CD4-positive, alpha-beta T cell treated with Interleukin-4 for 1 hour (primary cell): ENCODE measurements at regions not wholly inside any gene's neighbourhood (a gene's known extent, or its start where the extent isn't known, plus 50 kb on each side); places are given as distances from the start of the nearest gene placed in this dataset.

Experiments
- DNase-seq, 2 donors: peaks; one replicate each; pipeline ENCODE4 v3.0.0-alpha.2; 2020 to 2022

GRCh38 chr7:114109304-114109703 is 190.5 kb upstream of the PPP1R3A start:
- DNase-seq: no peak

GRCh38 chr7:114108510-114108909 is 189.7 kb upstream of the PPP1R3A start:
- DNase-seq: no peak

GRCh38 chr7:114107522-114107921 is 188.7 kb upstream of the PPP1R3A start:
- no peak for DNase-seq

DNA sequence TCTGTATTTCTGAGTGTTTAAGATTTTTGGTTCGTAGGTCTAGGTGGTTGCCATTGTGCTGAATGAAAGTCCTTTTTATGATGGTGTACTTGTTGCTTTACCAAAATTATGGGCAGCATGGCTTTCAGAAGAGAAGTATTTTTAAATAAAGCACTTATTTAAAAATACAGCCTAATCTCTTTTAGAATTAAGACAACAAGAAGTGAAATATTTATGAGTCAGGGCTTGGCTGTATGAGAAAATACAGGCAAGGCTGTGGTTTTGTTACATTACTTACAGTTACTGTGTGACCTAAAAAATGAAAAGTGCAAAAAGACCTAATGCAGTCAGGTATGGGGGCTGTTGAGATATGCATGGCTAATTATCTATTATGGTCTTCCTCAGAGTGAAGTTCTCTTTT is 185.2 kb upstream of the PPP1R3A start:
- DNase-seq: no peak

DNA sequence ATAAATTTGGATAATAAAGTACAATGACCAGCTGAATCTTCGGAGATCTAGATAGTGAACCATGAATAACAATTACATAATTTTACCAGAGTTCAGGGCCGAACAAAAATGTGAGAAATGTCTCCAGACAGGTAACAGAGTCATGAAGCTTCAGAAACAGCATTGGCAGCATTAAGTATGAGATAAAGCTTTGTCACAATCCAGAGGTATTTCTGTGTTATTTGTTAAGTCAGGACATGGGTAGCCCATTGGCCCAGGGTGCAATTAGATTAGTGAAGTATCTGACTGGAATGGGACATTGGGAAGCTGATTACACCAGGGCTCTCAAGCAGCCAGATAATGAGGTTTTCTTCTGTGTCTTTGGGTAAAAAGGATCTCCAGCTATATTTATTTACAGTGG is 184.2 kb upstream of the PPP1R3A start:
- no peak for DNase-seq

DNA sequence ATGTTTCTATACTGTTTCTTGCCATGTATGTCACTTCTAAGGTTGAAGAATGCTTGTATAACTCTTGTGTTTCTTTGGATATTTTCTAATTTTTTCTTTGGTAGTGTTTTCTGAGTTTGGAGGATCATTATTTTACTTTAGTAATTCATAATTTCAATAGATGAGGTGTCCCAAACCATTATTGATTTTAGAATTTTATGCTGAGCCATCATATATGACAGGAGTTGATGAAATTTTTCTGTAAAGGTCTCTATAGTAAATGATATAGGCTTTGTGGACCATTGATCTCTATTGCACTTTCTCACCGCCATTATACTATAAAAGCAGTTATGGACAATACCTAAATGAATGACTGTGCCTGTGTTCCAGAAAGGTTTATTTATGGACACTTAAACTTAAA is 183.3 kb upstream of the PPP1R3A start:
- DNase-seq: no peak

DNA sequence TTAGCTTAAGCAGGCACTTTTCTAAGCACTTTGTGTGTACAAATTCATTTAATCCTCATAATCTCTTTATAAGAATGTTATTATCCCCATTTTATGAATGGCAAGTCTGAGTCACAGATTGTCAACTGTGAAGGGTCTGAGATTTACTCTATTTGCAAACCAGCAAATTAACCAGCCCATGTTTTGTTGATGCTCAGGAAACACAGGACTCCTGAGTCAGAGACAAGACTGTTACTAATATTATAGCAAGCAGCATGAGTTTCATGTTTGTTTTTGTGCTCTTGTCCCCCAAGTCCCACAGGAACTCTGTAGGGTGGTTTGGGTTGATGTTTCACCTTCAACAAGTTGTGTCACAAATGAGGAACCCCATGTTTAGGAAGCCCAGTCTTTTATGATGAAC is 182.0 kb upstream of the PPP1R3A start:
- no peak for DNase-seq

DNA sequence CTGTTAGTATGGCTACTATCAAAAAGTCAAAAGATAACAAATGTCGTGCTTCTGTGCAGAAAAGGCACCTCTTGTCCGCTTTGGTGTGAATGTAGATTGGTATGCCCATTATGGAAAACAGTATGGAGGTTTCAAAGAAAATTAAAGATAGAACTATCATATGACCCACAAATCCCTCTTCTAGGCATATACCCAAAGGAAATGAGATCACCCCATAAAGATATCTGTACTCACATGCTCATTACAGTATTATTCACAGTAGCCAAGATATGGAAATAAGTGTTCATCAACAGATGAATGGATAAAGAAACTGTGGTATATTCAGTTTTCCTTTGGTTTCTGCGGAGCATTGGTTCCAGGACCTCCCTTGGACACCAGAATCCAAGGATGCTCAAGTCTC is 180.5 kb upstream of the PPP1R3A start:
- no peak for DNase-seq

DNA sequence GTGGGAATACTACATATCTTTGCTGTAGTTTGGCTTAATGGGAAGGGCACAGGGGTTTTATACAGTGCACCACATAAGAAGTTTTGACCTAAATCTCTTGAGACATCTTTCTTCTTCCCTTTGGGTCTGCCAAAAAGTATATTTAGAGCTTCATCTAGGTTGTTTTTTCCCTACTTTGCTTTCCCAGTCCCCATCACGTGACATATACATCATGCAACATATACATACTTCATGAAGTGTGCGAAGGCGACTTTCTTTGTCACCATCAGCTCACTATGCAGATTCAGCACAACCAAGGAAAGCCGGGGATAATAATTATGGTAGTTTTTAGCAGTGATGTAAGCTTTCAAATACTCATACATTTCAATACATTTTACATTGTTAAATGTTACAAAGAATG is 177.1 kb upstream of the PPP1R3A start:
- no peak for DNase-seq

- DNase-seq: no peak
Measured at GRCh38 chr7:114088470-114088940, 169.7 kb upstream of the PPP1R3A start.

DNA sequence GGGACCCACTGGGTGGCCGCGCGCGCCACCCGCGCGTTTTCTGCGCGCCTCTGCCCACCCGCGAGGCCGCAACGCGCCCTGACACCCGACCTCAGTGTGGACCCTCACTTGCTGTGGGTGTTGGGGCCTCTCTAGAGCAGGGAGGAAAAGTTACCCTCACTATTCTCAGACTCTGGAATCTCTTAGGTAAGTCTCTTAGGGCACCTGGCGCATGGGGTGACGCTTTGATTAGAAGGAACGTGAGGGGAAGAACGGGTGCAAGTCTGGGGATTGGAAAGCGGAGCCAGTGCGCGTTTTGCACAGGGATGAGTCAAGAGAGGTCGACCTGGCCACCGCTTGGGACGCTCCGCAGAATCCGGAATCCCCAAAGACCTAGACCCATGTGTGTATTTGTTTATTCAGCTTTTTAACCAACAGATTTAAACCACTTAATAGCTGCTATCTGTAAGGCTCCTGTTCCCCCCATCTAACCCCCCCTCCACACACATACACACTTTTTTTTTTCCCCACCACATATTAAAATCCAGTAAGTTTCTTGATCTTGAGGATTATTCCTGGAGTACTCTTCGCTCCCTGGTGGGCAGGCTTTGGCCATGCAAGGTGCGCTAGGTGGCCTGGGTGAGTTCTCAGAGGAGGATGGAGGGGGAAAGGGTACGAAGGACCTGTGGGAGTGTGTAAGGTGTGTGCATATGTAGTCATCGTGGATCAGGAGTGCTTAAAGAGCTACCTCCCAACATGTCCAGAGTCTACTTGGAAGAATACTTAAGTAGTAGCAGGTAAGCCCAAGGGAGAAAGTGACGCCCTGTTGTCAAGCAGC is 169.1 kb upstream of the PPP1R3A start:
- DNase-seq: no peak

GRCh38 chr7:114086914-114087652 is 168.3 kb upstream of the PPP1R3A start:
- no peak for DNase-seq

DNA sequence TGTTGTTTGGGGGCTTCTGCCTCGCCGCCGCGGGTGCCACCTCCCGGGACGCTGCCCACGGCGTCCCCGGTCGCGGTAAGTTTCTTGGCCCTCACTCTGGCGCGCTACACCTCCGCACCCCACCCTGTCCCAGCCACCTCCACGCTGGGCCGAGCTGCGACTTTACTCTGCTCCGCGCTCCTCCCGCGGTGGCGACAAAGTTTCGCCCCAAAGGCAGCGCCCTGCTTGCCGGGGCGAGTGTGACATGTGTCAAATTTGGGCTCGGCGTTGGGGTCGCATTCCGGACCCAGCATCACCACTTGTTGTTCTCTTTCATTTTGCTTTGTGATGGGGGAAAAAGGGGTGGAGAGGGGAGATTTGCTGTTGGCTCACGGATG is 167.7 kb upstream of the PPP1R3A start:
- DNase-seq: no peak

- peak in 1 of 2 donors; percentile 34 for DNase-seq
Measured at GRCh38 chr7:114085592-114086501, 167.0 kb upstream of the PPP1R3A start.

DNA sequence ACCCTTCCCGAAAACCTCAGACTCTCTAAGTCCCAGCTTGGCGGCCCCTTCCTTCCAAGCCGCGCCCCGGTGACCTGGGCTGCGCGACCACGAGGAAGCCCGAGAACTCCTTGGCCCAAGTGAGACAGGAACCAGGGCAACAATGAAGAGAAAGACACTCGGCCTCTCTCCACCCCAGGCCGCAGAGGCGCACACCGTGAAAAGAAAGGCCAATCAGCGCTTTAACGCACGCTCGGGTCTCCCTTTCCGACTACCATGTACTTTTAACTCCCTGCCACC is 166.4 kb upstream of the PPP1R3A start:
- no peak for DNase-seq

GRCh38 chr7:114084472-114085312 is 165.9 kb upstream of the PPP1R3A start:
- DNase-seq: no peak

DNA sequence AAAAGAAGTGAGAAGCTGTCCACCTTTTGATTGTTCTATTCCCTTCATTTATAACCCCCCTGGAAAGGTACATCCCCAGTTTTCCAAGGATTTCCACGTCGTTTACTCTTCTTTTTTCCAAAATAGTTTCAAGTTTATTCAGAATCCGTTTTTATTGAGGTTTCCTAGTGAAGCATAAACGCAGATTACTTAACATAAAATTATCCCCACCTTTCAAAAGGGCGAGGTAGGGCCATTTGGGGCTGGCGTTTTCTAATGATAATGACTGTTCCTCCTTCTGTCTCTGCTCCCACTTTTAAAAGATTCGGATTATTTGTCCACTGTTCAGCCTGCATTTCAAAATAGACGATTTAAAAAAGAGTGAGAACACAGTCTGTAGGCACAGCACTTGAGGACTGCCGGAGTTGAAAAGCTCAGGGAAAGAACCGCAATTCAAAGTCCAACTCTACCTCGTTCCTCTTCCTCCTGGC is 165.2 kb upstream of the PPP1R3A start:
- DNase-seq: no peak

DNA sequence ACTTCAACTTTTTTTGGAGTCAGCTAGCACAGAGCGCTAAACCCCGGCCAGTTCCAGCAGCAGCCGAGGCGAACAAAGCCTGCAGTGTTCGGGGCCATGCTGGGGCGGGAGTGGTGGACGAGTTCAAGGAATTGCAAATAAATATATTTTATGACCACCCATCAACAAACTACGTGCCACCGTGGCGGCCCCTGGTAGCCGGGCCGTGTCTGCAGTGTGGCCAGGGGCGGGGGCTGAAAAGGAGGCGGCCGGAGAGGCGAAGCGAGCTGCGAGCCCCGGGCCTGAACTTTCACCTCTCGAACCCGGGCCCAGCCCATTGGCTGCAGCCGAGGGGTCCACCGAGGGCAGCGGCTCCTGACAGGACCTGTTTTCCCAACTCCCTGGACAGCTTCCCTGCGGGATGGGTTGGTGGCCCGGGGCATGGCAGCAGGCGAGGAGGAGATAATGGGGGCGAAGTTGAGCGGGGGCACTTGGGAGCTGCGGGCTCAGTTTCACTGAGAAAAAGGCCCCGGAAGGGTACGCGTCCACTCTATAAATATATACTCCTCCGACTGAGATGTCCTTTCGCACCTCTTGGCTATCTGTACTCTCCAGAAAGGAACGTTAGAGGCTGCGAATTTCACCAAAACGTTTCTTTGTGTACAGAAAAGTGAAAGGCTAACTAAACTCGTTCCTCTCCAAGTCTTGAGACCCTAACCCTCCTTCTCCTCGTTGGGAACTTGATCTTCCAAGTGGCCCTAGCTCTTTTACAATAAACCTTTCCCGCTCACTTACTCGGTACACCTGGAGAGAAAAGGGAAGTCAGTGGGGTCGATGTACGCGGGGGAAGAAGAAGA is 164.6 kb upstream of the PPP1R3A start:
- no peak for DNase-seq

DNA sequence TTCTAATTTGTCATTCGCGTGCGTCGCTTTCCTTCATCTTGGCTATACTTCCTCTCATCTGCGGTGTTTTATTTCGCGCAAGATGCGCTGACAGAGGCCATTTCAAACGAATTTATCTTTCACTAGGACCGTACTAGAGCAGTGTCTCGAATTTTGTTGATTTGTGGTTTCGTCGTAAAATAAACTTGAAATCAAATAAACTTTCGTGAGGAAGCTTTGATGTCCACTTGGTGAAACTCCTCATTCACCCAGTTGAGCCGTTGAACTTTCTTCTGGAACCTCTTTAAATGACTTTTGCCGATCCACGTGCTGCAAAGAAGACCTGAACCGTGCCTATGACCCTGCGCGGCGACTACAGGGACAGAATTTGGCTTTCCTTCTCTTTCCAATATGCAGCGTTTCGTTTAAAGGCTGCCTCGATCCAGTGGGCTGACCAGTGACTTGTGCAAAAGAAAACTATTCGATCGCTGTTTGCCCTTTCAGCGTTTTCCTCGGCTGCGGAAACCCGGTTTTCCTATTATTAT is 163.9 kb upstream of the PPP1R3A start:
- no peak for DNase-seq

DNA sequence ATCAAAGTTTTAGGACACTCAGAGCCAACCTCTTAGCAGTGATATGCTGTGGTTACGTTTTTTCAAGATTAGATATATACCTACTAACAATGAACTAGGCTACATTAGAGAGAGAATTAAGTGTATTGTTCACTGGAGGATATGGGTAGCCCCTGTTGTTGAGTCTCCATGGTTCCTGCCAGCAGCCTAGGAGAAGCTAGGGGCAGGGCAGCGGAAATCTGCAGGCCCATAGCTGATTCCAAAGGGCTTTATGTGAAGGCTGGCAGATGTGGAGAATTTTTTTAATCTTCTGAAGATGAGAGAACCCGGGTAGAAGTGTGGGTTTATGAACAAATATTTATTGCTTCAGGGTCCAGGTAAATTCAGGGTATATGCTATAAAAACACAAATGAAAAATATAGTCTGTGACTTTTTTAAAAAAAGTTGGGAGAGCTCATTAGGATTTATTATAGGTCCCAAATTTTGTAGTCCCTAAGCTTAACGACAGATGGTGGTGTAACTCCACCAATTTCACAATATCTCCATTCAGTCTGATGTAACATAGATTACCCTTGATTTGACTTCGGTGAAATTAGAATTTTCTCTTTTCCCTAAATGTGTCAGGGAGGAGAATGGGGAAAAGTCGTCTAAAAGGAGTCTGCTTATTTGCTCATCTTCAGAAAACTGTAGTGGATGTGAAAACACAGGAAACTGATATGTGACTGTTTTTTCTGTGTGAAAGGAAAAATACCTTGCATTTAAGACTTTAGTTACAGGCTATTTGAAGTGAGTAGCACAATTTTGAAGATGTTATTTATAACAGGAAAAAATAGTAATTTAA is 163.0 kb upstream of the PPP1R3A start:
- peak in 1 of 2 donors; percentile 24 for DNase-seq
